ENCODE measurements at regions not wholly inside any gene's neighbourhood (a gene's known extent, or its start where the extent isn't known, plus 50 kb on each side); places are given as distances from the start of the nearest gene placed in this dataset.

DNA sequence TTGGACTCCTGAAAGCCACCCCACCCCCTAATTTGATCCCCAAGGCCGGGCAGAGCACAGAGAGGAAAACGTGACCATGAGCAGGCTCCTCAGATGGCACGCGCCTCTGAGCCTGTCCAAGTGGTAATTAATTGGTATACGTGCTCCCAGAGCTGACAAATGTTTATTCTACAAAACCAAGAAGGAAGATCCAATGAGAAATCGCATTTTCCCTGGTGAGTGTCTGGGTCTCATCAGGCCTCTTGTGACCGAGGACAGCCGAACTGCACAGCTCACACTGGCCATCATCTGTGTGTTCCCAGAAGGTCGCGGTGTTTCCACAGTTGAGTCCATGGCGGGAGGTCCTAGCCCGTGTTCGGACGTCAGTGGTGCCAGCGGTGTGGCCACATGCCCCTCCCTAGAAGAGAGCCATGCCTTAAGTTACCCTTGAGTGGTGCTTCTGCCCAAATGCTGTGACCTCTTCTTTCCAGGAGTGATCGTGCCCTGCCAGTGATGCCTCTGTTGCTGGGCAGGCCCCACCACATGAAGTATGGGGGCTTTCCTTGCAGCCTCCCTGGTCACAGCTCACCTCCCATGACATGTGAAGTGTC is 317.5 kb upstream of the RTL1 start:
- no peak for DNase-seq

DNA sequence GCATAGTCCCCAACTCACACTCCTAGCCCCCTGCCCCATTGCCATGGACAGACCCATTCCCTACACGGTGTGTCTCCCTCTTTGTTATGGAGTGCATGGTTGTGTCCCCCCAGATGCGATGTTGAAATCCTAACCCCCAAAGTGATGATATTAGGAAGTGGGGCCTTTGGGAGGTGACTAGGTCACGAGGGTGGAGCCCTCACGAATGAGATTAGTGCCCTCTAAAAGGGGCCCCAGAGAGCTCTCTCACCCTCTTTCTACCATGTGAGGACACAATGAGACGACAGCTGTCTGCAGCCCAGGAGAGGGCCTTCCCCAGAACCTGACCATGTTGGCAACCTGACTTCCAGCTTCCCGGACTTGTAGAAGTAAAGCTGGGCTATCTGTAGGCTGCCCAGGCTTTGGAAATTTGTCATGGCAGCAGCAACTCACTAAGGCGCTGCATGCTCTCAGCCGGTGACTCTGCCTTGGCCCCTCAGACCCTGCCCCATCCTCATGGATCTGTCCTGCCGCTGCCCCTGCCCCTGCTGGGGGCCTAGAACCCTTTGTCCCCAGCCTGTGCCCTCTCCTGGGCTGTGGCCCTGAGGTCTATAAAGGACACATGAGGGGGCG is 318.1 kb upstream of the RTL1 start:
- DNase-seq: no peak

DNA sequence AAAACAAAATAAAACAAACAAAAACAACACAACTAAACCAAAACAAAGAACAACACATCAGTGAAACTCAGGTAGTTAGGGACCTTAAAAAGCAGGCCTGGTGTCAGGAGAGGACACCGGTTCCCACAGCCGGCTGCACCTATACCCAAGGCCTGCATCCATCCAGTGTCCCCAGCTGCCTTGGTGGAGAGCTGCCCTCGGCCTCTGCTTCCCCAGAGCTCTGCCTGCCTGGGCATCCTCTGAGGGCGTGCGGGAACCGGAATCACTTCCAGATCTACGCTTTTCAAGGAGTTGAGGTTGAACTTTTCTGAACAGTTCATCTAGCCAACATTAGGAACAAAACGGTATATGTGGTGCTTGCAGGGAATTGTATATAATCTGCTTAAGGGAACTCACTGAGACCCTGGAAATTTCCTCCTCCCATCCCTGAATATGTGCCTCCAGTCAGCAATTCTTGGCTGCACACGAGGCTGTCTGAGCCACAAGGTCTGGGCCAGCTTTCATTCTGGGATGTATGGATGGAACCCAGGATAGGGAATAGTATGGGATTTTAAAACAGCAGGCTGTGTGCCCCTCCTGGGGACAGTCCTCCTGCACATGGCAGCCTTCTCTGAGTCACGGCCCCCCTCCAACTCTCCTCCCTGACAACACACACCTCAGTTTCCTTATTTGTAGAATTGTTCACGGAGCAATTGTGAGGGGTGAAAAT is 319.0 kb upstream of the RTL1 start:
- no peak for DNase-seq

DNA sequence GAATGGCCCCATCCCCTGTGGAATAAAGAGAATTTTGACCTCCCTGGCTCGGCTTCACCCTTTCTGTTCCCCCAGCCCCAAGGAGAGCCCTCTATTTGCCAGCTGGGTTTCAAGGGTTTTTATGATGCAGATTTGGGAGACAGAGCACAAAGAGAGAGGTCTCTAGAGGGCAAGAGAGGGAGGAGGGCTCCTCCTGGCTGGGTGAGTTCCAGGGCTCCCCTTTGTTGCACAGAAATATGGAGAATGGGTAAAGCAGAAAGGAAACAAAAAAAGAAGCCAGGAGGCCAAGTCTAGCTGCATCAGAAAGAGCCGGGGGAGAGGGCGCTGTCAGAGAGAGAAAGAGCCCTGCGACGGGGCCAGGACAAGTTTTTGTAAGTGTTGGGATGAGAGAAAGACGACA is 319.6 kb upstream of the RTL1 start:
- DNase-seq: no peak

DNA sequence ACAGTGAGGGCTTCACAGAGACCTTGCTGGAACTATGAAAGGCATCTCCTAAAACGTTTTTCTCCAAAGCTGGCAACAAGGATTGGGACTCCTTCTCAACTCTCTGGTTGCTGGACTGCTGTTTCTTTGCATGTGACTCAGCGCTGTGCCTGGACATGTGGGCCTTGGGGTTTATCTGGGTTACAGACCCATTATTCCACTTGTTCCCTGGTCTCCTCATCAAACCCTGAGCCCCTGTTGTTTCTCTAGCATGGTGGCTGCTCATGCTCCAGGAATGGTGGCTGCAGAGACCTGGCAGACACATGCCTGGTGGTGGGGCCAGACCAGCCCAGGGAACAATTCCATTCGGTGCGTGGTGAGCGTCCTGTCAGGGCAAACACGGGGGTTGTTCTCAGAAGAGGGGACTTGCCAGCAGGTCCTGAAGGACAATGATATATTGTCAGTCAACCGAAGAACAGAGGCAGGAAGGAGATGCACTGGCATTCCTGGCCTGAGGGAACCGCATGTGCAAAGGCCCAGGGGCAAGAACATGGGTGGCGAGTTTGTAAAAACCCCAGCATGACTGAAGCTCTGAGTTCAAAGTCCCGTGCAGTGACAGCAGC is 320.1 kb upstream of the RTL1 start:
- DNase-seq: no peak

DNA sequence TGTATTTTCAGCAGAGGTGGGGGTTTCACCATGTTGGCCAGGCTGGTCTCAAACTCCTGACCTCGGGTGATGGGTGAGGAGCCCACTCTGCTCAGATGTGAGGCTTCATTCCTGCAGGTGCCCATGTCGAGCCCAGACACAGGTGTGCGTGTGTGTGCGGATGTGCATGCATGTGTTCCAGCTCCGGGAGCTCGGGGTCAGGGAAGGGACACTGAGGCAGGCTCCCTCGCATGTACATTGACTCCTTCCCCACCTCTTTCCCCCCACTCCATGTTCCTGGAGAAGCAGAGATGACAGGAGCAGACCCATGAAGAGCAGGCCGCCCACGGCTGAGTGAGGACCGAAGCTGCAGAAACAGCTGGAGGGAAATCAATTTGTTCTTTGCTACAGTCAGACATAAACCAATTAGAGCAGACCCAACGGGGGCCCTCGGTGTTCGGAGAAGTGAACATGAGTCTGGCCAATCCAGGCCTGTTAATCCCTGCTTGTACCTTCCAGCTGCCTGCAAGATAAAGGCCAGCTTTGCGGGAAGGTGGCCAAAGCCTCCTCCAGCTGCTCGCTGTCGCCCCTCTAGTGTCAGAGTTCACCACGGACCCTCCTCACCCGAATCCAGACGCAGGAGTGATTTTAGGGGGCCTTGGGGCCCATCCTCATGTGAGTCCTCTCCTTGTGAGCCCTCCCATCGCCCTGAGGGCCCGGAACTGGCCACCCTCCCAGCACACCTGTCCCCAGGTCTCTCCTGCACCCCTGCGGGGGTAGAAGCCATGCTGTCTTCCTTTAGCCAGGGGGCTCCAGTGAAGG is 321.0 kb upstream of the RTL1 start:
- no peak for DNase-seq

DNA sequence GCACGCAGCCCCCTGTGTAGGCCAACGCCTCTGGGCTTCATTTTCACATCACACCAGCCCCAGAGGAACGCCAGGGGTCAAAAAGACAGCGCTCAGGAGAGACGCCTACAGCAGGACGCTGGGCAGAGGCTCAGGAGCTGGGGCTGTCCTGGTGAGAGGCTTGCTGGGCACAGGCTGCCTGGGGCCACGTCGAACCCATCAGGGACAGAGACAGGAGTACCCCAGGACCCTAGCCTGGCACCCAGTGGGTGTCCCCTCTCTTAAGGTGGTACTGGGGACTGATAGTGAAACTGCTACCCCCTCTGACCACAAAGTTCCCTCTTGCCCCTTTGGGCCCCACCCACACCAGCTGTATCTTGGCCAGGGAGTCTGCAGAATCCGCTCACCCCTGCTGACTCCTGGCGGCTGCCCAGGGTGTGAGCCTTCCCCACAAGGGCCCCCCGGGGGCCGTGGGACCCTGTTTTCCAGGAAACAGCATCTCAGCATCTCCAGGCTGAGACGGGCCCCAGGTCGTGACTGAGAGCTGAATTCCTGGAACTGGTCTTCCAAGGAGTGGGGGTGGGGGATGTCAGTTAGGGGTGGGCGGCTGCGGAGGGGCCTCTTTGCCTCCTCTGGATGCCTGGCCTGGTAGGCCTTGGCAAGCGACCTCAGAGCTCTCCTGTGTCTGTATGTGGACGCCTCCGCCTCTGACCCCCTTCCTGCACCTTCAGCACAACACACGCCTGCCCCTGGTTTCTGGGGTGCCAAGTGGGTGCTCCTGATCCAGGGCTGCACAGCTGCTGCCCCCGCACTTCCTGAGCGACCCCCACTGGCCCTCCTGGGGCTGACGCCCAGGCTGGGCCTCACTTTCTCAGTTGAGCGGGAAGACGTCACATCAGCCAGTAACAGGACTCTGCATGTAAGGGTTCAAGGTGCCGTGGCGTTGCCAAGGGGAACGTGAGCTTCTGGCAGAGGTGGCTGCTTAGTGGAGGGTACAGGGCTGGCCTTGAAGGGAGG is 321.9 kb upstream of the RTL1 start:
- DNase-seq: no peak

DNA sequence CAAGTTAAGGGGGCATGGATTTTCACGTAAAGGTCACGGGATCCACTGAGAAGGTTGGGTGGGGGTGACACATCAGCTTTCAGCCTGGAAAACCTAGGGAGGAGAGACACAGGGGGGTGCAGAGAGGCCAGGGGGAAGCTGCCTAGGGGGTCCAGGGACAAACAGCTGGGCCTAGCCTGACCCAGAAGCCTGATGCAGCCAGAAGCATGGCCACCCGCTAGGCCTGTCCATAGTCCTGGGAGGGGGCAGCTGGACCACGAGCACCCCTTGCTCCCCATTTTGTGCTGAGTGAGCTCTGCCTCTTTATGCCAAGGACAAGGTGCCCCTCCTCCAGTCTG is 322.7 kb upstream of the RTL1 start:
- no peak for DNase-seq

DNA sequence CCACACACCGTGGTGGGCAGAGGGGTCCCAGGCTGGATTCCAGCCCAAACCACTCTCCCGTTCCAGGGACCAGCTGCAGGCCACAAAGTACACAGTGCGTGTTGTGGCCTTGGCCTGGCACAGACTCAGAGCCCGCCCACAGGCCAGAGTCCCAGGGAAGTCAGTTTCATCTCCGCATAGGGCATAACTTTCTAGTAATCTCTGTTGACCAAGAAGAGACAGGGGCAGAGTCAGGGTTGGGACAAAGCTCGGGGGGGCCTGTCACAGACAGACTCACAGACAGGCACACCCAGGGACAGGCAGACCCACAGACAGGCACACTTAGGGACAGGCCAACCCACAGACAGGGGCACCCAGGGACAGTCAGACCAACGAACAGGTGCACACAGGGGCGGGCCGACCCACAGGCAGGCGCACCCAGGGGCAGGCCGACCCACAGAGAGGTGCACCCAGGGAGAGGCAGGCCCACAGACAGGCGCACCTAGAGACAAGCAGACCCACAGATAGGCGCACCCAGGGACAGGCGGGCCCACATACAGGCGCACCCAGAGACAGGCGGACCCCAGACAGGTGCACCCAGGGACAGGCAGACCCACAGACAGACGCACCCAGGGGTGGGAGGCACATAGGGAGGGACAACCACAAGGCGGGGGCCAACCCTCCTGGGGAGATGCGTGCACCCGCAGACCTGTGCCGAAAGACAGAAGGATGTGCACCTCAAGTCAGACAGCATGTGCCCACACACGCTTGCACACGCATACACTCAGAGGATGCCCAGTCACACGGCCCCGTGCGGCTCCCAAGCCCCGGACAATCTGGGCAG is 323.3 kb upstream of the RTL1 start:
- DNase-seq: no peak

DNA sequence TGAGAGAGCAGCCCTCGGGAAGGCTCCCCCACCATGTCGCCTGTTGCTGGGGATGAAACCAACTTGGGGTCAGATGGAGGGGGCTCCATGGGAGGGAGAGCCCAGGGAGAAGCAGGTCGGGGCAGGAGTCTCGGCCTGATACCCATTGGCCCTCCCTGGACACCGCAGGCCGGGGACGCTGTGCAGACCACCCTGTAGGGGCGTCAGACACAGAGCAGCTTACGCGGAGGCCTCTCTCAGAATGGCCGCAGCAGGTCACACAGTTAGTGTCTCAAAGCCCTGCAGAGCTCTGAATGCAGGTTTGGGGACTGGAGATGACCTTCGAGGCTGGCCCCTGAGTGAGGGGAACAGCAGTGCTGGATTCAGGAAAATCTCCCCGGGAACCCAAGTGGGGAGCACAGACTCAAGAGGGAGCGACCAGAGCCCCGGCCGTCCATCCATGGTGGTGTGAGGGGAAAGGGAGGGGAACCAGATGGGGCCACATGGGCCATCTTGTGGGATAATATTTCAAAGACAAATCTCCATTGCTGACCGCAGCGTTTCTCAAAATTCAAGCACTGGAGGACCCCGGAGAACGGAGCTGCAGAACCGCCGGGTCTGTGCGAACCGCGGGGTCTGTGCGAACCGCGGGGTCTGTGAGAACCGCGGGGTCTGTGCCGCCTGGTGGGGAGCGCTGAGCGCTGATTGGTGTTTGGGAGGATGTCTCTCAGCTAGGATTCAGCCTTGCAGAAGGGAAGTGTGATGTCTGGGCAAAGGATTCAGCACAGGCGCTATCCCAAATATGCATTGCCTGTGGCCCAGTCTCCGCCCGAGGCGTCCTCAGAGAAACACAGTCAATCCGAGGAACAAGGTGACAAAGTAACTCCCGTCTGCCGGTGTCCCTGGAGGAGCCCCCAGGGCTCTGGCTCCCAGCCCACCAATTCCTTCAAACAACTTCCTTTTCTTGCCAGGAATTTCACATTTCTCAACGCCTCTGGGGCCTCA is 324.4 kb upstream of the RTL1 start:
- no peak for DNase-seq

DNA sequence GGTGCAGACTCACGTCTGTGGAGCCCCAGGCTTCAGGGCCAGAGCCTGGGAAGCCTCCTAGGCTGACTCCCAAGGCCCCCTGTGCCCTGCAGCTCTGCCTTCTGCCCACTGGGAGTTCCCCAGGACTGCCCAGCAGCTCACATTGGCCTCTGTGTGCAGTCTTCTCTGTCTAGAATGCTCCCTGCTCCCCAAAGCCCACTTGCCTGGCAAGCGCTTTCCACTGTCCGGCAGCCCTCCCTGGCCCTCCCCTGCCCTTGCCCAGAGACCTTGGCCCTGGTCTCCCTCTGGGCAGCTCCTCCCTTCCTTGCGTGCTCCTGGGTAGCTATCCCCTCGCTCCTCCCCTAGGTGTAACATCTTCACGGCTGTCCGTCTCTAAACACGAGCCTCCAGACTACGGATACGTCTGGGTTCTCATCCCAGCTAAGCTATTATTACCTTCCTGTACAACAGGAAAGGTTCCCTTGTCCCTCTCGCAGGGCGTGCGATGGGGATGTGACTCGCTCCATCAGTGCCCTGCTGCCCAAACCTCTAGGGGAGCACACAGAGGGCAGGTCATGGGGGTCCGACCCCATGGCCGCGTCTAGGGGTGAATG is 325.5 kb upstream of the RTL1 start:
- no peak for DNase-seq

DNA sequence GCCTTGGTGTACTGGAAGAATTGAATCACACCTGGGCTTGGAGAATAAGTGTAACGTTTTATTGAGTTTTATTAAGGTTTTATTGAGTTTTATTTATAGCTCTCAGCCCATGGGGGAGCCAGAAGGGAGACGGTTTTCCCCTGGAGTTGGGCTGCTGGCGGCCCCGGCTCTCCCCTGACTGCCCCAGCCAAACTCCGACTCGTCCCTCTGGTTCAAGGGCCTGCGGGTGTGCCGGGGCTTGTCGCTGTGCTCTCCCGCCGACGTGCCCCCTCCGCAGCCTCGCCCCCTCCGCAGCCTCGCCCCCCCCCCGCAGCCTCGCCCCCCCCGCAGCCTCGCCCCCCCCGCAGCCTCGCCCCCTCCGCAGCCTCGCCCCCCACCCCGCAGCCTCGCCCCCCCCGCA is 326.1 kb upstream of the RTL1 start:
- DNase-seq: no peak

DNA sequence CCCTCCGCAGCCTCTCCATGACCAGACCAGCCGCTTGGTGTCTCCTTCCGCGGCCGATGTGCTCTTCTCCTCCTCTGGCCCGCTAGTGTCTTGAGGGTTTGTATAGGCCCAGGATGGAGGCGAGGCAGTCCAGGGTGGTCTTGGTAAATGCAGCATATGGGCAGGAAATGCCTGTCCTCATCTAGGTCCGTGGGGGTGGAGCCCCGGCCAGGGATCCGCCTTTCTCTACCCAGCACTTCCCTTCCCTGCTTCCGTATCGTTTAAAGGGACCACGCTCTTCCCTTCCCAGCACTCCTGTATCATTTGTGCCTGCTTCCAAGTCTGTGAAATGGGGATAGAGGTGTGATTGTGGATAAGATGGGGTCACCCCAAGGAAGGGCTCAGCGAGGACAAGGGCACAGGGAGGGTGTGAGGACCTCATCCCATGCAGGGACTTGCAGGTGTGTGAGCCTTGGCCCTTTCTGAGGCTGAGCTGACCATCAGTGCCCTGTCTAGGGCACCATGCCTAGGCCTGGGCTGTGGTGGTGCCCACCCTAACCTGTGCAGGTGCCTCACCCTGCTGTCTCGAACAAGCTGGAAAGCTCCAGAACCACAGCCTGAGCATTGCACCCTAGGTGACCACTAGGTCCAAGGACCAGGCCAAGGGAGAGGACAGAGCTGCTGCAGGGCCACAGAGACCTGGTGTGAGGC is 326.8 kb upstream of the RTL1 start:
- no peak for DNase-seq

DNA sequence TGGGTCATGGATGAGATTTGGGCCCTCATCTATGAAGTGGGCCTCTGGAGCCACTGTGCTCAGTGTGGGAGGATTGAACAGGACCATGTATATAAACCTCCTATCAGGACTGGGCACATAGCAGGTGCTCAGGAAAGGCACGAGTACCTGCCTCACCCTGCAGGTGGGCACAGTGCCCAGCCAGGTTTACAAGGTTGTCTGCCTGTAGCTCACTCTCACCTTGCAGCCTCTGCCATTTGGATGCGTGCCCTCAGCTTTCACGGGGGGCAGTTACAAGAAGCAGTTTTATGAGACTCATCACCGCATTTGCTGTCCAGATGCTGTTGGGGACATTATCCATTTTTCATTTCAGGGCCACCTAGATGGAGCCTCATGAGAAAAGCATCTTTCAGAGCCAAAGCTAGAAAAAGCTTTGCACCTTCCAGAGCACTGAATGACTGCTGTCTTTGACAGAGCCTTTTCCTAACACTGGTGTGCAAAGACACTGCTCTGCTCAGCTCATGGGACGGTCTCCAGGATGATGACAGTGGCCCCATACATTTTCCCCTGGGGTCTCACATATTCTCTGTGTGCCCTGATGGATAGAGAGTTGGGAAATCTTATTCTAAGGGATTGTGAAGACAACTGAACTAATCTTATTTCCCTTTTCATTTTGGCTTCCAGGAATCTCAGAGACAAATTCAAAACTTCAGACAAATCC is 327.5 kb upstream of the RTL1 start:
- DNase-seq: no peak

DNA sequence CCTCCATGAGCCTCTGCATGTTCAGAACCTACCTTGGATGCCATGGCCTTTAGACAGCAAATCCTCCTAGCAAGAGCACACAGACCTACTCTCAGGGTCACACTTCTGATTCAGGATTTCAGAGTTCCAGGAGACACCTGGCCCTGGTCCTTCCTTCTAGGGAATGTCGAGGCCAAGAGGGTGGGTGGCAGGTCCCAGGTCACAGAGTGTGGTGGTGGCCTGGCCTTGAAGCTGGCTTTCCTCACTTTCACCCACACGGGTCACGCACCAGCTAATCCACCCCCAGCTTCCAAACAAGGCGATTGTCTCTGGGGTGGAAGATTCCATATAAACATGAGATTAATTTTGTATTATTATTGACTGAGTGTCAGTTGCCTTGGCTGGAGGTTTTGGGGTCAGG is 328.3 kb upstream of the RTL1 start:
- no peak for DNase-seq

DNA sequence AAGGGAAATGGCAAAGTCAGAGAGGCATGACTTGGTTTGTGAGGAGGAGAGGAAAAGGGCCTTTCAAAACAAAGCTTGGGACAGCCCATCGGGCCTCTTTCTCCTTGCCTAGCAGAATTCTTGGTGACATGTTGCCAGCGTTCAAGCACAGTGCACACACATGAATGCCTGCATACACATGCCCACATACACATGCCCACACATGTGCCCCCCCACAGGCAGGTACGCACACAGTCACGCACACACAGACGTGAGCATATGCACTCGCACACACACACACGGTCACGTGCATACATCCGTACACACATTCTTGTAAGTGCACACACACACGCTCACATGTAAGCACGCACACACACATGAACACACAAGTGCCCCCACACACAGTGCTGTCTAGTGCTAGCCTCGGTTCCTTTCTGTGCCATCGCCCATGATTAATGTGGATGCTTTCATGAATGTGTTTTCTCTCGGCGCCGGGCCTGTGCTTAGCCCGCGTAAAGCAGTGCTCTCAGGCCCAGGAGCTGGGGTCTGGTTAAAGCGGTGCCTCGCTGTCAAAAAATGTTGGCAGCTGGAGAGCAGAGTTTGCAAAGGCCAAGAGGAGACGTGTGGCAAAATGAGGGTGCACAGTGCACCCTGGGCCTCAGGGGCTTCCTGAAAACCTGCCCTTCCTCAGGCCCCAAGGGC is 328.8 kb upstream of the DIO3 start:
- DNase-seq: no peak

DNA sequence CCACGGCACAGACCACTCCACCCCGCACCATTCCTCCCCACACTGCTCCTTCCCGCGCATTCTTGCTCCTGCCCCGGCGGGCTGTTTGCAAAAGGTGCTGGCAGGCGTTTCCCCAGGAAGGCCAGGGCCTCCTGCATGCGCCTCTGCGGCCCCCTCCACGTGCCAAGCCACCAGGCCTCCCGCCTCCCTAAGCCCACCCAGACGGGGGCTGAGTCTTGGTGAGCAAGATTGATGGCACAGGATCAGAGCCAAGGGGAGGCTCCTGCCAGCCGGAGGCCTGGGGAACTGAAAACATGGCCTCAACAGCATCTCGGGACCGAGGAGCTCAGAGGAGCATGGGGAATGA is 328.3 kb upstream of the DIO3 start:
- no peak for DNase-seq

DNA sequence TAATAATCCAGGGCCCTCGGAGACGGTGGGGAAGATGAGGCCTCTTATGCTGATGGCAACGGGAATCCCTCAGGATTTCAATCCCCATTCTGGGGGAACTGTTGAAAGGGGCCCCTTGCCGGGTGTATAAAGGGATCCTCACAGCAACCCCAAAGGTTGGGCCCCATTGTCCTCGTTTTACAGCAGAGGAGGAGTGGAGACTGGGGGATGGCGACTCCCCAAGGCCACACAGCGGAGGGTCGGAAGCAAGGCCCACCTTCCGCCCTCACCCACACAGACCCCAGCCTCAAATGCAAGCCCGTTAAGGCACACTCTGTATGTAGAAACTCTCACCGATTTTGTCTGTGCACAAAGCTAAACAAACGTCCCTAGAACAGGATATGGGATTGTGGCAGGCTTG is 327.9 kb upstream of the DIO3 start:
- no peak for DNase-seq
